Panc1 (cell line): ENCODE measurements at regions not wholly inside any gene's neighbourhood (a gene's known extent, or its start where the extent isn't known, plus 50 kb on each side); places are given as distances from the start of the nearest gene placed in this dataset.

Source experiments
- ATAC-seq: fragments of 200-7000 bp; cut with Tn5 transposase; 2 replicates; pipeline ENCODE4 v1.9.1; 2020; ENCODE audit warnings: mild to moderate bottlenecking, moderate library complexity
- BruUV-seq: library from RNA; stranded (reverse); fragments of 400-500 nt; replicated peaks from 2 replicates; lab custom pipeline; 2021; lab: Mats Ljungman, UMichigan
- CTCF ChIA-PET: fragments of 300-600 bp; sonication (Branson Sonifier 250); formaldehyde crosslinking; loops from one replicate; lab custom pipeline; 2022; ENCODE audit warnings: antibody characterized with exemption; lab: Charles Lee
- POLR2A ChIA-PET: fragments of 300-600 bp; sonication (Branson Sonifier 250); formaldehyde crosslinking; loops from one replicate; lab custom pipeline; 2022; ENCODE audit warnings: antibody characterized with exemption; lab: Charles Lee
- DNase-seq: peaks from one replicate; pipeline ENCODE4 v3.0.0-alpha.2; 2010; ENCODE audit warnings: low read depth, low spot score
- H3K27ac ChIP-seq: 2 replicates; pipeline ENCODE4 v1.5.1; 2011; ENCODE audit warnings: mild to moderate bottlenecking, low read length, inconsistent platforms
- H3K27me3 ChIP-seq: fragments of 200-500 bp; sonication (Bioruptor generic); 2 replicates; pipeline ENCODE4 v1.6.0; 2014; ENCODE audit warnings: low read length, inconsistent platforms; ENCODE audit not compliant: control insufficient read depth, insufficient read depth
- H3K36me3 ChIP-seq: fragments of 200-500 bp; sonication (Bioruptor generic); 2 replicates; pipeline ENCODE4 v1.5.1; 2014; ENCODE audit warnings: inconsistent platforms, mild to moderate bottlenecking, low read length, moderate library complexity; ENCODE audit not compliant: control insufficient read depth, insufficient read depth
- H3K4me1 ChIP-seq: 2 replicates; pipeline ENCODE4 v1.5.1; 2011; ENCODE audit warnings: inconsistent platforms, mild to moderate bottlenecking, low read length, moderate library complexity; ENCODE audit not compliant: control insufficient read depth, insufficient read depth
- H3K4me3 ChIP-seq, 2 experiments: 2 replicates each; pipeline ENCODE4 v1.5.1; 2011 to 2012; ENCODE audit warnings: low read depth in 2 of 2, low read length in 2 of 2, mild to moderate bottlenecking in 2 of 2, inconsistent platforms in 1 of 2, moderate library complexity in 1 of 2
- H3K9me3 ChIP-seq: fragments of 200-500 bp; sonication (Bioruptor generic); 2 replicates; pipeline ENCODE4 v1.5.1; 2014; ENCODE audit warnings: low read depth, mild to moderate bottlenecking, inconsistent platforms, low read length, moderate library complexity; ENCODE audit not compliant: control insufficient read depth, insufficient read depth
- CTCF ChIP-seq: fragments of 450-650 bp; IDR thresholded peaks from 2 replicates; pipeline ENCODE4 v1.5.1; 2017; ENCODE audit warnings: mild to moderate bottlenecking
- POLR2AphosphoS5 ChIP-seq: IDR thresholded peaks from 2 replicates; pipeline ENCODE4 v1.6.1; 2012; ENCODE audit warnings: mild to moderate bottlenecking, low read depth, low read length, moderate library complexity
- REST ChIP-seq, 2 experiments: IDR thresholded peaks; 2 replicates each; pipeline ENCODE4 v1.6.1; 2011 to 2012; ENCODE audit warnings: low read depth in 2 of 2, control low read depth in 1 of 2, low read length in 1 of 2, mild to moderate bottlenecking in 1 of 2, moderate library complexity in 1 of 2; ENCODE audit not compliant: insufficient read depth in 1 of 2
- SIN3A ChIP-seq: IDR thresholded peaks from 2 replicates; pipeline ENCODE4 v1.6.1; 2012; ENCODE audit warnings: low read depth, mild to moderate bottlenecking, low read length, moderate library complexity, borderline replicate concordance; ENCODE audit not compliant: insufficient read depth
- TCF7L2 ChIP-seq: IDR thresholded peaks from 2 replicates; pipeline ENCODE4 v1.6.1; 2011; ENCODE audit warnings: mild to moderate bottlenecking, low read depth, low read length, inconsistent platforms
- in situ Hi-C: cut with HindIII; loops from 2 replicates; pipeline ENCODE4 v1.10.0; 2016; ENCODE audit warnings: low sequenced_read_pairs, low pct_unique_long_range_greater_than_20kb
- intact Hi-C: fragments of 100-400 bp; cut with micrococcal nuclease; formaldehyde crosslinking; loops from one replicate; pipeline ENCODE4 v1.10.0; 2022; ENCODE audit not compliant: unreplicated experiment

GRCh38 chr3:117047951-117048705, 338.5 kb downstream of the TUSC7 start:
- CTCF ChIA-PET: interaction anchor here (1.0 kb wide), 1 partner anchor 11 kb away, joined by 4 read pairs; no protein-coding TSS in a partner anchor
- TF ChIP-seq SIN3A (no peak), REST (IDR thresholded peaks at IDR 0.05; ENCODE audit: insufficient read depth in 1 of 2, low read depth in 2 of 2, low read length in 1 of 2) (no peak), CTCF (no peak), TCF7L2 (no peak), POLR2AphosphoS5 (no peak)
- no peaks in the 10 kb centered on the region for H3K36me3 ChIP-seq

GRCh38 chr3:117052395-117052794, 342.8 kb downstream of the TUSC7 start:
- in situ Hi-C loops (no loop called here), intact Hi-C loops (no loop called here)
- ChIA-PET CTCF (no interaction called here), POLR2A (no interaction called here)
- H3K4me3 ChIP-seq: no peak overlapping the region
- H3K27ac ChIP-seq: no peak overlapping the region
- no peaks in the 10 kb centered on the region for H3K4me1 ChIP-seq
- no peaks in the 10 kb centered on the region for H3K9me3 ChIP-seq
- H3K36me3 ChIP-seq: no peaks in the 10 kb centered on the region
- ATAC-seq (no peak), DNase-seq (no peak)
- H3K27me3 ChIP-seq: no peaks in the 10 kb centered on the region
- TF ChIP-seq CTCF (no peak), TCF7L2 (no peak), REST (IDR thresholded peaks at IDR 0.05; ENCODE audit: insufficient read depth in 1 of 2, low read depth in 2 of 2, low read length in 1 of 2) (no peak), POLR2AphosphoS5 (no peak), SIN3A (no peak)
- no TSS peak for BruUV-seq

More at GRCh38 chr3:117047951-117048705, 338.5 kb downstream of the TUSC7 start:
- ATAC-seq: no peak
- intact Hi-C loops (no loop called here), in situ Hi-C loops (no loop called here)
- Histone ChIP-seq H3K27ac (no peak overlapping the region), H3K27me3 (no peaks in the 10 kb centered on the region), H3K4me3 (no peak overlapping the region), H3K9me3 (no peaks in the 10 kb centered on the region), H3K4me1 (no peaks in the 10 kb centered on the region)
- POLR2A ChIA-PET: no interaction called here
- no peak for DNase-seq
- BruUV-seq: no TSS peak
